SK-N-SH treated with all-trans-retinoic acid at 6 μM for 48 hours (cell line): ENCODE measurements at regions not wholly inside any gene's neighbourhood (a gene's known extent, or its start where the extent isn't known, plus 50 kb on each side); places are given as distances from the start of the nearest gene placed in this dataset.

Experiments used
- BACH2 ChIP-seq: fragments of 250-450 bp; sonication (Bioruptor Pico); IDR thresholded peaks from 2 replicates; pipeline ENCODE4 v1.9.0; 2021; ENCODE audit warnings: mild to moderate bottlenecking, borderline replicate concordance
- CSDC2 ChIP-seq: fragments of 250-450 bp; sonication (Bioruptor Pico); IDR thresholded peaks from 2 replicates; pipeline ENCODE4 v1.5.0; 2020; ENCODE audit warnings: mild to moderate bottlenecking, moderate library complexity
- GLIS3 ChIP-seq: fragments of 250-450 bp; sonication (Bioruptor Pico); IDR thresholded peaks from 2 replicates; pipeline ENCODE4 v1.5.0; 2020; ENCODE audit warnings: mild to moderate bottlenecking, moderate library complexity
- ISL1 ChIP-seq: fragments of 250-450 bp; sonication (Bioruptor Pico); IDR thresholded peaks from 2 replicates; pipeline ENCODE4 v2.1.2; 2022; ENCODE audit warnings: mild to moderate bottlenecking, moderate library complexity
- PPARA ChIP-seq: fragments of 250-450 bp; sonication (Bioruptor Pico); IDR thresholded peaks from 2 replicates; pipeline ENCODE4 v1.5.0; 2020; ENCODE audit warnings: mild to moderate bottlenecking, borderline replicate concordance
- RARB ChIP-seq: fragments of 250-450 bp; sonication (Bioruptor Pico); IDR thresholded peaks from 2 replicates; pipeline ENCODE4 v1.8.0; 2021; ENCODE audit warnings: mild to moderate bottlenecking, moderate library complexity
- TCF4 ChIP-seq: fragments of 250-450 bp; sonication (Bioruptor Pico); IDR thresholded peaks from 2 replicates; pipeline ENCODE4 v1.8.0; 2021; ENCODE audit warnings: mild to moderate bottlenecking, moderate library complexity, borderline replicate concordance
- ZFP3 ChIP-seq: fragments of 250-450 bp; sonication (Bioruptor Pico); IDR thresholded peaks from 2 replicates; pipeline ENCODE4 v1.5.0; 2020; ENCODE audit warnings: mild to moderate bottlenecking, moderate library complexity
- ZNF565 ChIP-seq: fragments of 450-650 bp; formaldehyde crosslinking; conservative IDR thresholded peaks from 2 replicates; pipeline ENCODE4 v1.5.0; 2020; ENCODE audit warnings: low read depth, mild to moderate bottlenecking, moderate library complexity
- TF ChIP-seq, protein P1 (sequence below): fragments of 250-450 bp; sonication (Bioruptor Pico); IDR thresholded peaks from 2 replicates; pipeline ENCODE4 v1.8.0; 2020; ENCODE audit warnings: mild to moderate bottlenecking, moderate library complexity, borderline replicate concordance

DNA sequence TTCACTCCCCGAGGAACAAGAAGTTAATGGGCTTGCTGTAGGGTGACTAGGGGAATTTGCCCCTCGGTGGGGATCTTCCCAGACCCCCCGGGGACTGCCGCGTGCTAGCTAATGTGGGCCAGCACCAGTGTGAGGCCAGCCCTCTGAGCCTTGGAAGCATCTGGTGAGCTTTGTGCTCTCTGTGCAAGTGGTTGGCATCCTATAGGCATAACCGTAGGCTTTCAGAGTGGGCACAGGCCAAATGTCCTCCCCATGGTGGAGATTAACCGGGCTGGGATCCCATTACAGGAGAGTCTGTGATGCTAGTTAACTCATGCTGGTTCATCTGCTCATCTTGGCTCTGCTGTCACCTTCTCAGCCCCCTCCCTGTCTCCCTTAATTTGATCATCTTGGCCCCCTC is 125.7 kb downstream of the TRIM29 start:
- TF ChIP-seq GLIS3 = no peak
- no peak for TF ChIP-seq RARB (CRISPR knock-in tag)
- TF ChIP-seq, protein P1, sequence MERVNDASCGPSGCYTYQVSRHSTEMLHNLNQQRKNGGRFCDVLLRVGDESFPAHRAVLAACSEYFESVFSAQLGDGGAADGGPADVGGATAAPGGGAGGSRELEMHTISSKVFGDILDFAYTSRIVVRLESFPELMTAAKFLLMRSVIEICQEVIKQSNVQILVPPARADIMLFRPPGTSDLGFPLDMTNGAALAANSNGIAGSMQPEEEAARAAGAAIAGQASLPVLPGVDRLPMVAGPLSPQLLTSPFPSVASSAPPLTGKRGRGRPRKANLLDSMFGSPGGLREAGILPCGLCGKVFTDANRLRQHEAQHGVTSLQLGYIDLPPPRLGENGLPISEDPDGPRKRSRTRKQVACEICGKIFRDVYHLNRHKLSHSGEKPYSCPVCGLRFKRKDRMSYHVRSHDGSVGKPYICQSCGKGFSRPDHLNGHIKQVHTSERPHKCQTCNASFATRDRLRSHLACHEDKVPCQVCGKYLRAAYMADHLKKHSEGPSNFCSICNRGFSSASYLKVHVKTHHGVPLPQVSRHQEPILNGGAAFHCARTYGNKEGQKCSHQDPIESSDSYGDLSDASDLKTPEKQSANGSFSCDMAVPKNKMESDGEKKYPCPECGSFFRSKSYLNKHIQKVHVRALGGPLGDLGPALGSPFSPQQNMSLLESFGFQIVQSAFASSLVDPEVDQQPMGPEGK (CRISPR knock-in tag) = no peak
- TF ChIP-seq ZNF565 (CRISPR knock-in tag) = no peak
- no peak for TF ChIP-seq ISL1 (CRISPR knock-in tag)
- no peak for TF ChIP-seq PPARA (CRISPR knock-in tag)
- no peak for TF ChIP-seq BACH2
- TF ChIP-seq TCF4 (CRISPR knock-in tag) = no peak
- no peak for TF ChIP-seq CSDC2
- no peak for TF ChIP-seq ZFP3 (CRISPR knock-in tag)
